Activated T-cell treated with anti-CD3 and anti-CD28 coated beads for 4 hours (primary cell): ENCODE measurements at regions not wholly inside any gene's neighbourhood (a gene's known extent, or its start where the extent isn't known, plus 50 kb on each side); places are given as distances from the start of the nearest gene placed in this dataset.

ENCODE experiments used
- DNase-seq: peaks from one replicate; pipeline ENCODE4 v3.0.0-alpha.2; 2020

GRCh38 chr5:117463881-117464570, 889.4 kb upstream of the SEMA6A start:
- DNase-seq: no peak

DNA sequence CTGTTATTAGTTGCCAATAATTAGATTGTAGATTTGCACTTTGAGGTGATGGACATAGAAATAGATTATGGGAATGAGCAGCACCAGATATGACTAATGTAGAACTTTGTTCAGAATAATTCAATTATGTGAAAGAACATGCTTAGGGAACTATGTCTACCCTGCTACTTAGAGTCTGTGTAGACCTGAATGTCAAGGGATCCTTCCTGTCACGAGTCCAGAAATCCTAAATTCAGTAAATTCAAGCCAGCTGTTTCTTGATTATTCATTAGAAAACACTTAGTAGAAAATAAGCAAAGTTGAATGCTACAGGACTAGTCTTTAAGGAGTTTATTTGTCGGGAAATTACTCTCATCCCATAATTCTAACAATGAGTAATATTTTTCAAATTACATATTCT, 887.3 kb upstream of the SEMA6A start:
- no peak for DNase-seq

DNA sequence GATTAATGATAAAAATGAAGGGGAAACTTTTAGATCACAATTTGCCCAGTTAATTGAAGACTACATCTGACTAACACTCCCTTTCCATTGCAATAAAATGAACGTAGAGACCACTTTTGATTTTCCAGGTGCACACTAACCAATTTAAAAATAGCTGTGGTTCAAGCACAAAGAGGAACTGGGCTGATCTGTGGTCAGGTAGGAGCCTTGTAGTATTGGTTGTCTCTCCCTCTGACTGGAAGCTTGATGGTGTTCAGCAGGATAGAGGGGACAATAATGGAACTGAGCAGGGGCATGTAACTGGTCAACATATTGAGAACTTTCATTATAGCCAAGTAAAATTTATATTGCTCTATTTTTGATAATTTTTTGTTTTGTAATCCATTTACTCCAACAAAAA, 886.8 kb upstream of the SEMA6A start:
- no peak for DNase-seq

DNA sequence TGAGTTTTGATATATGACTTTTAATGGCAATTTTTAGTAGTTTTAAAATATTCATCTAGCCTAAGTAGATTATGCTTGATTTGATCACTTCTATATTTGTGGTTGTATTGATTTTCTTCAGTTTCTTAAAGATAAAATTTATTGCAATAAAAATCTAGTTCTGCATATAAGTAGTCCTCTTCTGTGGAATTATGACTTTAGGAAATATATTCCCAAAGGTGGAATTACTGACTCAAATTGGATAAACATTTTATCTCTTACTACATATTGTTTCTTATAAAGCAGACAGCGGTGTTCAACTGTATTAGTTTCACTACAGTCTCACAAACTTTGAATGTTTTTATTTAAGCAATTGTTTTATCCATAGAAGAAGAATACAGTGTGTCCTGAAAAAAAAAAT, 883.0 kb upstream of the SEMA6A start:
- DNase-seq: no peak

GRCh38 chr5:117456866-117457470, 882.3 kb upstream of the SEMA6A start:
- DNase-seq: no peak

DNA sequence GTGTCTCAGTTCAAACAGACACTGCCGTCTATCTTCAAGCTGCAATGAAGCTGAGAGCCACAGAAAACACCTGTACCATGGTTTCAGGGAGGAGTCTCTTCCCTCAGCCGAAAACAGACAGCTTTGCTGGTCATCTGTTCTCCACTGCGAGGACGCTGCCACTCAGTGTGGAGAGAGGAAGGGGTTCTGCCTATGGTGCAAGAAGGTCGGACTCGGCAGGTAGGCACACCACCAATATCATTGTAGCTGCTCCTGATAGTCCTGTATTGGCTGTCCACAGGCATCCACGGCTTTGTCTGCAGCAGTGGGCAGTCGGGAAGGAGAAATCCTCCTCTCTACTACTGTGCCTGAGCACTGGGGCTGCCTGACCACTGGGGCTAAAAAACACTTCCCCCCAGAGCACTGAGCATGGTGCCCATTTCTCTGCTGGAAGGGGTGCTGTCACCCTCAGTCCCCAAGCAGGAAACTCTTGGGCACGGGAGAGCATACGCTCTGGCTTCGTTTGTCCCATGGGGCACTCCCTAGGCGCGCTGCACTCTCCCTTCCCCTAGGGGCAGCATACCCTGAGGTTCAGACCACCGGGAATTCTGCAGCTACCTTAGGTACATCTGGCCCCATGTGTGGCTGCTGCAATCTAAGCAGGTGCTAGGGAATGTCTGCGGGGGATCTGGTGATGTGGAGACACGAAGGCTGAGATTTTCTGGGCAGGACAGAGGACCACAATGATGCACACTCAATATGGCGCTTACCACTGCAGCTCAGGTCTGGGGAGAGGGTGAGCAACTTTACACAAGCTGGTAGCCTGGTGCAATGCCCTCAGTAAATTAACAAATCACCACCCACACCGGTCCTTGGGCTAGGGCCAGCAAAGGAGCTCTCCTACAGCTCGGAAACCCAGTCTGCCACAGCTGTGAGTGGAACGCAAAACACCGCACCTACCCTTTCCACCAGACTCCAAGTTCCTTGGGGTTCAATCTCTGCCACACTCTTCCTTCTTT, 880.9 kb upstream of the SEMA6A start:
- DNase-seq: no peak

DNA sequence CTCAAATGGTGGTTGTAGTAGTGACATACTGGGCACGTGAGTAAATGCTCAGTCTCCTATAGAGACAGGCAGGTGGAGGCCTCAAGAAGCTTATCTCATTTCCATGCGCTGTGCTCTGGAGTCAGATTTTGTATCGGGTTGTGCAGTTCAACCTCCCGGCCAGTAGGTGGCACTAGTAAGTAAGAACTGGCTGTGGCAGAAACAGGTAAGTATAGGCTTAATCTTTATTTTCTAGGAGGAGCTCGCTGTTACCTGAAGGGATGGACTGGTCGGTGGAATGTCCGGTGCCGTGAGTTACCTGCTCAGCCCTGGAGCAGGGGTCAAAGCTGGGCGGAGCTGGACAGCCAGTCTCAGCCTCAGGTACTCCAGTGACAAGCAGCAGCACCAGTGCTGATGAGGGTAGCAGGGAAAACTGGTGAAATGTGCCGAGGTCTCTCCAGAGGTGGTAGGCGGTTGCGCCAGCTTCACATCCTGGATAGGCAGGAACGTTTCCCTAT, 880.1 kb upstream of the SEMA6A start:
- DNase-seq: peak; percentile 7

DNA sequence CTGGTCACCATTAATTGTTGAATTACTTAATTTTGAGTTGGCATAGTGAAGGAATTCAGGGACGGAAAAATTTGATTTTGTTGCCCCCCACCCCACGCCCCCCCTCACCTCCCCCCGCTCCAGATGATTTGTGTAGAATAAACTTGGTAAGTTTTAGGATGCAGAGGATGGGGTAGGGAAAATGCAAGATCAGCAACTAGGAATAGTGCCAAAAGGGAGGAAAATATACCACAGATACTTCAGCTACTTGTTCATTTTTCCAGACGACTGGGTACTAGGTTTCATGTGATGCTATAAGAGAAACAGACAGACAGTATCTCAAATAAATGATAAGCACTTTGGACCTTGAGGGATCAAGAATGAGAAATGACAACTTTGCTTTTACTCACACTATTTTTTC, 862.2 kb upstream of the SEMA6A start:
- DNase-seq: no peak

- no peak for DNase-seq
These were observed 860.6 kb upstream of the SEMA6A start for GRCh38 chr5:117435203-117435602.

DNA sequence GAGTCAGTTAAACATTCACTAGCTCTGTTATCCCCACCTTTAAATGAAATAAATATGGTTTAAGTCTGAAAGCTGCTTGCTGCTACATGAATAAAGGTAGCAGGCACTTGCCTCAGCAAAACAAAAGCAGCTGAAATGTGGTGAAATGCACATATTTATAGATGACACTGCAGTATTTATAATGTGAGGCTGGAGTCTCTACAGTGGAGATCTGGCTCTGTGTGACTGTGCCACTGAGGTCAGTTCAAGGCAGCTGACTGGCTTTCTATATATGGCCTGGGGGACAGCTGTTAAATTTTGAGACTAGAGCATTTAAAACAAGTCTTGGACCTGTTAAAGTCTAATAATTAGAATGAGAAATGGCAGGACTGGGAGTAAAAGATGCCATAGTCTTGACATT, 859.6 kb upstream of the SEMA6A start:
- no peak for DNase-seq

DNA sequence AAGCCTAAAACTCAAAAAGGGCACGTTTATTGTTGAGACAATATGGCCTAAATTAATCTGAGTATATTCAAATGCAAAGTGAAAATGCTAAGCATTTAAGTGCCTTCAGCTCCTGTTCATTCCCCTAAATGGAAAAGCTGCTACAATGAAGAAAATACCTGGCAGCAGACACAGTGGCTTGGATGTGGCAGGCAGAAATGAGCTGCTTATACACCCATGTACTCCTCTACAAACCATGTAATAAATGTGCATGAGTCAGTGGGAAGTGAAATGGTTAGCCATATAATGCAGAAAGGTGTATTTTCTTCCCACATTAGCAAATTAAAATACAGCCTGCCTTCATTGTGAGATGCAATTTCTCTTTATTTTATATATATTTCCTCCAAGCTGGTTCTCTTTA, 859.2 kb upstream of the SEMA6A start:
- DNase-seq: no peak

- no peak for DNase-seq
These were observed 856.5 kb upstream of the SEMA6A start for GRCh38 chr5:117431091-117431490.

GRCh38 chr5:117425163-117425562, 850.5 kb upstream of the SEMA6A start:
- no peak for DNase-seq

GRCh38 chr5:117424559-117424958, 849.9 kb upstream of the SEMA6A start:
- DNase-seq: no peak

DNA sequence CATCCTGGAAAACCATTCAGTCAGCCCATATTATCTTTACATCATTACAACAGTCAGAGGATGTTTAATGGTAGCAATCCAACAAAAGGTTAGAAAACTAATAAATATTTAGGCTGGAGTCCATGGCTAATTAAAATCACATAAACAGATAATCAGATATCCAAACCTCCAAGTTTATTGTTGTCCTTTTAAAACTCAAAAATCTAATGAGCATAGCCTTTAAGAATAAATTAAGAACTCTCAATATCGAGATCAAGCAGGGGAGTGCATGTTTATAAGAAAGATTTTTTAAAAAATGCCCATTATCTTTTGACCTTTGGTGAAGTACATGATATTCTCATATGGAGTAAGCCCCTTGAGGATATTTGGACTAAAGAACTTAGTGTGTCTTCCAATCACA, 842.9 kb upstream of the SEMA6A start:
- DNase-seq: no peak

GRCh38 chr5:117414926-117415325, 840.3 kb upstream of the SEMA6A start:
- DNase-seq: no peak

DNA sequence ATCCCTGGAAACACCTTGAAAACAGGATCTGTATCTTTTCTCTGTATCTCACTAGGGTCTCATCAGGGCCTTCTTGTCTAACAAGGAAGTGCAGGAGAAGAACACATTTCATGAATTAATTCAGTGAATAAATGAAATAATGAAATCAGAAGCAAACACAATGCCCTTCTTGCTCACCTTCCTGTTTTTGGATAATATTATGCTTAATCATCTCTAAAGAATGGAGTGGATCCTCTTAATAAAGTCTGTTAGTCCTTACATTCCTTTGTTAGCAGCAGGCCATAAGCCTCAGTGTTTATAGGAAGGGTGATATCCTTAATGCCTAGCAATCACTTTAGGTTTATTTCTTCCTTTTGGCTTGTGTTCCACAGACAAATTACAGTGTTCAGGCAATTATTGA, 837.1 kb upstream of the SEMA6A start:
- no peak for DNase-seq

- no peak for DNase-seq
These were observed 830.6 kb upstream of the SEMA6A start for GRCh38 chr5:117405197-117405596.

DNA sequence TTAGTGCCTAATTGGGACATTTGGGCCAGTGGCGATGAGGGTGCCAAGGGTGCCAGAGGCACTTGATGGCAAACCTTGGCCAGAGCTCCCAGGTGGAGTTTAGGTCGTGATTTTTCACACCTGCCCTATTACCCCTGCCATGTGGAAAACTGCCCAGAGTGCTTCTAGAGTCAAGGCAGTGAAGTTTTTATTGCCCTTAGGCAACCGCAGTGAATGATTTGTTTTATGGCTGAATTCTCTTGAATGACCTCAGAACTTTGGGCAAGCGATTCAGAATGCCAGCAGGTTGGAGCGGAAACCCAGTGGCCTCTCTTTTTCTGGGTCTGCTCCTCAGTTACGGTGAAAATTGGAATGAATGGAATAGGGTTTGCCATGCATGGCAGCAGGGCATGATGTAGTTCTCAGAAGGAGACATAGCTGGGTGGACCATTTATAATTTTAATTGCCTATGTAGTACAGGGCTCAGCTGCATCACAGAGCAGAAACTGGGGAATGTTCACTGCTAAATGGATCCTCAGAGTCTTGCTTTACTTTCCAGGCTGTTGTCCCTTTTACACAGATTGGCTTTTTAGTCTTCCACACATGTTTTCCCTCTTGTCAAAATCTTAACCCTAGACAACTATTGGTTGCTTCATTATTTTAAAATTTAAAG, 820.0 kb upstream of the SEMA6A start:
- no peak for DNase-seq

- DNase-seq: no peak
These were observed 818.5 kb upstream of the SEMA6A start for GRCh38 chr5:117393125-117393524.

- no peak for DNase-seq
These were observed 805.7 kb upstream of the SEMA6A start for GRCh38 chr5:117380316-117380715.

DNA sequence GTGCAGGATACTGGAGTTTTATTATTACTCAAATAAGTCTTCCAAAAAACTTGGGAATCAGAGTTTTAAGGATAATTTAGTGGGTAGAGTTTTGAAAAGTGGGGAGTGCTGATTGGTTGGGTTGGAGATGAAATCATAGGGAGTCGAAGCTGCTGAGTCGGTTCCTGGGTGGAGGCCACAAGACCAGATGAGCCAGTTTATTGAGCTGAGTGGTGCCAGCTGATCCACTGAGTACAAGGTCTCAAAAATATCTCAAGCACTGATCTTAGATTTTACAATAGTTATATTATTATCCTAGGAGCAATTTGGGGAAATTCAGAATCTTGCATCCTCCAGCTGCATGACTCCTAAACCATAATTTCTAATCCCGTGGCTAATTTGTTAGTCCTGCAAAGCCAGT, 804.9 kb upstream of the SEMA6A start:
- no peak for DNase-seq

- no peak for DNase-seq
These were observed 802.1 kb upstream of the SEMA6A start for GRCh38 chr5:117376748-117377147.
